ENCODE measurements at regions not wholly inside any gene's neighbourhood (a gene's known extent, or its start where the extent isn't known, plus 50 kb on each side); places are given as distances from the start of the nearest gene placed in this dataset.

- WGBS, 10 experiments = 60 to 100% (median 92%) methylated on average over 1 to 2 of the region's 2 CpGs; no CpG with 5 or more reads in 3 of the 10 experiments
Observed at GRCh38 chr10:61189912-61190311, 245.9 kb upstream of the RHOBTB1 start.

GRCh38 chr10:61188691-61189090 lies 244.7 kb upstream of the RHOBTB1 start:
- H3K27ac ChIP-seq = no peak overlapping the region
- ATAC-seq (replicated peaks in 6 of 8) = peak in 5 of 8 experiments; percentile 42 to 74 (median 59)
- peaks cover 3 to 5% of the 10 kb centered on the region in 2 donors for H3K4me1 ChIP-seq (replicated peaks in 1 of 2)
- in situ Hi-C loops (cut with MboI; ENCODE audit: low pct_unique_long_range_greater_than_20kb in 2 of 9, low sequenced_read_pairs in 9 of 9, unreplicated experiment in 9 of 9) = no loop called here
- H3K4me3 ChIP-seq = no peak overlapping the region

More at GRCh38 chr10:61189912-61190311, 245.9 kb upstream of the RHOBTB1 start:
- H3K4me3 ChIP-seq = no peak overlapping the region
- peaks cover 3 to 5% of the 10 kb centered on the region in 2 donors for H3K4me1 ChIP-seq (replicated peaks in 1 of 2)
- no peak for ATAC-seq (replicated peaks in 6 of 8)
- H3K27ac ChIP-seq = no peak overlapping the region
- in situ Hi-C loops (cut with MboI; ENCODE audit: low pct_unique_long_range_greater_than_20kb in 2 of 9, low sequenced_read_pairs in 9 of 9, unreplicated experiment in 9 of 9) = no loop called here

- Histone ChIP-seq H3K27ac (no peak overlapping the region), H3K4me1 (replicated peaks in 1 of 2) (peaks cover 3 to 5% of the 10 kb centered on the region in 2 donors), H3K4me3 (no peak overlapping the region)
- in situ Hi-C loops (cut with MboI; ENCODE audit: low pct_unique_long_range_greater_than_20kb in 2 of 9, low sequenced_read_pairs in 9 of 9, unreplicated experiment in 9 of 9) = no loop called here
- ATAC-seq (replicated peaks in 6 of 8) = no peak
Observed at GRCh38 chr10:61188101-61188500, 244.1 kb upstream of the RHOBTB1 start.

GRCh38 chr10:61187601-61188000 lies 243.6 kb upstream of the RHOBTB1 start:
- no peak for ATAC-seq (replicated peaks in 6 of 8)
- 40 to 86% (median 68%) methylated on average over 1 of the region's 1 CpG; no CpG with 5 or more reads in 2 of the 10 experiments for WGBS, 10 experiments
- Histone ChIP-seq H3K27ac (no peak overlapping the region), H3K4me3 (no peak overlapping the region), H3K4me1 (replicated peaks in 1 of 2) (peaks cover 3 to 5% of the 10 kb centered on the region in 2 donors)
- in situ Hi-C loops (cut with MboI; ENCODE audit: low pct_unique_long_range_greater_than_20kb in 2 of 9, low sequenced_read_pairs in 9 of 9, unreplicated experiment in 9 of 9) = no loop called here

GRCh38 chr10:61186408-61186807 lies 242.4 kb upstream of the RHOBTB1 start:
- in situ Hi-C loops (cut with MboI; ENCODE audit: low pct_unique_long_range_greater_than_20kb in 2 of 9, low sequenced_read_pairs in 9 of 9, unreplicated experiment in 9 of 9) = no loop called here
- Histone ChIP-seq H3K4me1 (replicated peaks in 1 of 2) (peaks cover 3 to 5% of the 10 kb centered on the region in 2 donors), H3K27ac (no peak overlapping the region), H3K4me3 (no peak overlapping the region)
- 43 to 100% (median 88%) methylated on average over 1 to 8 of the region's 8 CpGs for WGBS, 10 experiments
- no peak for ATAC-seq (replicated peaks in 6 of 8)

- no peak overlapping the region for H3K27ac ChIP-seq
- in situ Hi-C loops (cut with MboI; ENCODE audit: low pct_unique_long_range_greater_than_20kb in 2 of 9, low sequenced_read_pairs in 9 of 9, unreplicated experiment in 9 of 9) = no loop called here
- 10 to 80% (median 50%) methylated on average over 1 to 2 of the region's 2 CpGs; no CpG with 5 or more reads in 3 of the 10 experiments for WGBS, 10 experiments
- H3K4me1 ChIP-seq (replicated peaks in 1 of 2) = peaks cover 5 to 15% of the 10 kb centered on the region in 2 donors
- no peak for ATAC-seq (replicated peaks in 6 of 8)
- H3K4me3 ChIP-seq = no peak overlapping the region
Observed at GRCh38 chr10:61184429-61184828, 240.4 kb upstream of the RHOBTB1 start.

- Histone ChIP-seq H3K4me1 (replicated peaks in 1 of 2) (peaks cover 8 to 19% of the 10 kb centered on the region in 2 donors), H3K4me3 (no peak overlapping the region), H3K27ac (no peak overlapping the region)
- ATAC-seq (replicated peaks in 6 of 8) = no peak
- in situ Hi-C loops (cut with MboI; ENCODE audit: low pct_unique_long_range_greater_than_20kb in 2 of 9, low sequenced_read_pairs in 9 of 9, unreplicated experiment in 9 of 9) = no loop called here
- 0 to 83% (median 40%) methylated on average over 1 of the region's 1 CpG; no CpG with 5 or more reads in 5 of the 10 experiments for WGBS, 10 experiments
Observed at GRCh38 chr10:61183967-61184366, 240.0 kb upstream of the RHOBTB1 start.

- Histone ChIP-seq H3K27ac (no peak overlapping the region), H3K4me1 (replicated peaks in 1 of 2) (peaks cover 3 to 17% of the 10 kb centered on the region in 2 donors), H3K4me3 (no peak overlapping the region)
- in situ Hi-C loops (cut with MboI; ENCODE audit: low pct_unique_long_range_greater_than_20kb in 2 of 9, low sequenced_read_pairs in 9 of 9, unreplicated experiment in 9 of 9) = no loop called here
- 65 to 100% (median 88%) methylated on average over 2 to 3 of the region's 3 CpGs; no CpG with 5 or more reads in 4 of the 10 experiments for WGBS, 10 experiments
- no peak for ATAC-seq (replicated peaks in 6 of 8)
Observed at GRCh38 chr10:61181832-61182231, 237.8 kb upstream of the RHOBTB1 start.

- in situ Hi-C loops (cut with MboI; ENCODE audit: low pct_unique_long_range_greater_than_20kb in 2 of 9, low sequenced_read_pairs in 9 of 9, unreplicated experiment in 9 of 9) = no loop called here
- Histone ChIP-seq H3K4me3 (no peak overlapping the region), H3K4me1 (replicated peaks in 1 of 2) (peaks cover 6 to 28% of the 10 kb centered on the region in 2 donors), H3K27ac (no peak overlapping the region)
- peak in 5 of 8 experiments; percentile 52 to 80 (median 60) for ATAC-seq (replicated peaks in 6 of 8)
- WGBS, 10 experiments = 19 to 57% (median 43%) methylated on average over 1 to 3 of the region's 3 CpGs; no CpG with 5 or more reads in 1 of the 10 experiments
Observed at GRCh38 chr10:61179771-61180170, 235.8 kb upstream of the RHOBTB1 start.

- ATAC-seq (replicated peaks in 6 of 8) = no peak
- in situ Hi-C loops (cut with MboI; ENCODE audit: low pct_unique_long_range_greater_than_20kb in 2 of 9, low sequenced_read_pairs in 9 of 9, unreplicated experiment in 9 of 9) = no loop called here
- H3K27ac ChIP-seq = no peak overlapping the region
- WGBS, 10 experiments = 50 to 100% (median 81%) methylated on average over 1 to 3 of the region's 3 CpGs
- H3K4me1 ChIP-seq (replicated peaks in 1 of 2) = peaks cover 6 to 28% of the 10 kb centered on the region in 2 donors
- no peak overlapping the region for H3K4me3 ChIP-seq
Observed at GRCh38 chr10:61176424-61176823, 232.4 kb upstream of the RHOBTB1 start.

- Histone ChIP-seq H3K4me1 (replicated peaks in 1 of 2) (peaks cover 6 to 25% of the 10 kb centered on the region in 2 donors), H3K4me3 (no peak overlapping the region)
- ATAC-seq (replicated peaks in 6 of 8) = no peak
Observed at GRCh38 chr10:61175316-61175715, 231.3 kb upstream of the RHOBTB1 start.

GRCh38 chr10:61173450-61173849 lies 229.5 kb upstream of the RHOBTB1 start:
- Histone ChIP-seq H3K4me3 (no peak overlapping the region), H3K27ac (no peak overlapping the region), H3K4me1 (replicated peaks in 1 of 2) (peaks cover 3 to 11% of the 10 kb centered on the region in 2 donors)
- ATAC-seq (replicated peaks in 6 of 8) = no peak
- WGBS, 10 experiments = 45 to 100% (median 83%) methylated on average over 1 to 5 of the region's 5 CpGs
- in situ Hi-C loops (cut with MboI; ENCODE audit: low pct_unique_long_range_greater_than_20kb in 2 of 9, low sequenced_read_pairs in 9 of 9, unreplicated experiment in 9 of 9) = no loop called here

More at GRCh38 chr10:61175316-61175715, 231.3 kb upstream of the RHOBTB1 start:
- in situ Hi-C loops (cut with MboI; ENCODE audit: low pct_unique_long_range_greater_than_20kb in 2 of 9, low sequenced_read_pairs in 9 of 9, unreplicated experiment in 9 of 9) = no loop called here
- no peak overlapping the region for H3K27ac ChIP-seq

- WGBS, 10 experiments = 24 to 94% (median 74%) methylated on average over 1 to 5 of the region's 5 CpGs
- in situ Hi-C loops (cut with MboI; ENCODE audit: low pct_unique_long_range_greater_than_20kb in 2 of 9, low sequenced_read_pairs in 9 of 9, unreplicated experiment in 9 of 9) = no loop called here
- H3K4me1 ChIP-seq (replicated peaks in 1 of 2) = peaks cover 3 to 11% of the 10 kb centered on the region in 2 donors
- ATAC-seq (replicated peaks in 6 of 8) = no peak
- H3K27ac ChIP-seq = no peak overlapping the region
- H3K4me3 ChIP-seq = no peak overlapping the region
Observed at GRCh38 chr10:61172182-61172926, 228.4 kb upstream of the RHOBTB1 start.

GRCh38 chr10:61170594-61170993 lies 226.6 kb upstream of the RHOBTB1 start:
- H3K4me1 ChIP-seq (replicated peaks in 1 of 2) = peaks cover under 1 to 3% of the 10 kb centered on the region in 2 donors
- WGBS, 10 experiments = 17 to 100% (median 80%) methylated on average over 1 to 2 of the region's 2 CpGs; no CpG with 5 or more reads in 5 of the 10 experiments
- no peak for ATAC-seq (replicated peaks in 6 of 8)
- no peak overlapping the region for H3K27ac ChIP-seq
- H3K4me3 ChIP-seq = no peak overlapping the region
- in situ Hi-C loops (cut with MboI; ENCODE audit: low pct_unique_long_range_greater_than_20kb in 2 of 9, low sequenced_read_pairs in 9 of 9, unreplicated experiment in 9 of 9) = no loop called here

All from motor neuron (in vitro differentiated cells).